Keratinocyte (primary cell): ENCODE measurements at regions not wholly inside any gene's neighbourhood (a gene's known extent, or its start where the extent isn't known, plus 50 kb on each side); places are given as distances from the start of the nearest gene placed in this dataset.

Experiments
- DNase-seq: peaks from one replicate; pipeline ENCODE4 v3.0.0-alpha.2; 2011; ENCODE audit warnings: low read depth, missing footprints, low spot score
- FAIRE-seq: peaks from 2 replicates; lab custom pipeline; 2011; peaks lifted over from hg19 to GRCh38; lab: Jason Lieb, UNC
- H2AFZ ChIP-seq: 2 replicates; pipeline ENCODE4 v1.6.0; 2012; ENCODE audit warnings: low read length, control low read depth, inconsistent platforms; ENCODE audit not compliant: control insufficient read depth
- H3K27ac ChIP-seq: 2 replicates; pipeline ENCODE4 v1.5.1; 2011; ENCODE audit warnings: low read length; ENCODE audit not compliant: control insufficient read depth, insufficient read depth
- H3K27me3 ChIP-seq: 3 replicates; pipeline ENCODE4 v1.6.0; 2011; ENCODE audit warnings: low read length; ENCODE audit not compliant: control insufficient read depth, insufficient read depth; ENCODE audit errors: extremely low read depth
- H3K36me3 ChIP-seq, 2 experiments: 2 replicates in 1 of 2; 3 replicates in 1 of 2; pipeline ENCODE4 v1.5.1; 2011; ENCODE audit warnings: low read length in 2 of 2, mild to moderate bottlenecking in 1 of 2; ENCODE audit not compliant: control insufficient read depth in 2 of 2, insufficient read depth in 2 of 2; ENCODE audit errors: extremely low read depth in 1 of 2
- H3K4me1 ChIP-seq: 3 replicates; pipeline ENCODE4 v1.5.1; 2011; ENCODE audit warnings: low read length; ENCODE audit not compliant: control insufficient read depth, insufficient read depth; ENCODE audit errors: extremely low read depth
- H3K4me2 ChIP-seq: 3 replicates; pipeline ENCODE4 v1.6.0; 2011; ENCODE audit warnings: low read depth, low read length; ENCODE audit not compliant: control insufficient read depth, insufficient read depth; ENCODE audit errors: extremely low read depth
- H3K4me3 ChIP-seq, 3 experiments: fragments of 200-600 bp in 1 of 3; sonication (generic) in 1 of 3; 2 replicates in 2 of 3; 3 replicates in 1 of 3; pipeline ENCODE4 v1.5.1; 2011 to 2016; ENCODE audit warnings: low read length in 3 of 3, mild to moderate bottlenecking in 3 of 3, control low read depth in 2 of 3, inconsistent platforms in 1 of 3, low read depth in 1 of 3, mixed read lengths in 1 of 3, mixed run types in 1 of 3, moderate library complexity in 1 of 3; ENCODE audit not compliant: control insufficient read depth in 2 of 3, insufficient read depth in 2 of 3; ENCODE audit errors: extremely low read depth in 1 of 3
- H3K79me2 ChIP-seq: 2 replicates; pipeline ENCODE4 v1.6.0; 2012; ENCODE audit warnings: low read length; ENCODE audit not compliant: control insufficient read depth, insufficient read depth
- H3K9ac ChIP-seq: 3 replicates; pipeline ENCODE4 v1.6.0; 2011; ENCODE audit warnings: low read length; ENCODE audit not compliant: control insufficient read depth, insufficient read depth; ENCODE audit errors: extremely low read depth
- H3K9me1 ChIP-seq: 3 replicates; pipeline ENCODE4 v1.6.0; 2011; ENCODE audit warnings: low read length; ENCODE audit not compliant: control insufficient read depth, insufficient read depth; ENCODE audit errors: extremely low read depth
- H3K9me3 ChIP-seq: 2 replicates; pipeline ENCODE4 v1.5.1; 2012; ENCODE audit warnings: low read depth, low read length; ENCODE audit not compliant: control insufficient read depth
- H4K20me1 ChIP-seq: 3 replicates; pipeline ENCODE4 v1.6.0; 2011; ENCODE audit warnings: low read length; ENCODE audit not compliant: control insufficient read depth, insufficient read depth; ENCODE audit errors: extremely low read depth
- CTCF ChIP-seq, 3 experiments: IDR thresholded peaks in 1 of 3; conservative IDR thresholded peaks in 1 of 3; optimal IDR thresholded peaks in 1 of 3; 2 replicates in 2 of 3; 3 replicates in 1 of 3; pipeline versions ENCODE3 to v1.5.1; 2011; ENCODE audit warnings: low read length in 3 of 3, mild to moderate bottlenecking in 3 of 3, moderate library complexity in 2 of 3, control low read depth in 1 of 3, inconsistent platforms in 1 of 3; ENCODE audit not compliant: insufficient read depth in 2 of 3; ENCODE audit errors: extremely low read depth in 1 of 3
- EZH2 ChIP-seq: IDR thresholded peaks from one replicate; pipeline ENCODE4 v1.6.1; 2012; ENCODE audit warnings: inconsistent platforms, mild to moderate bottlenecking, low read length, moderate library complexity
- dilution Hi-C: fragments of 300-500 bp; cut with MboI; formaldehyde crosslinking; loops from one replicate; pipeline ENCODE4 v1.7.0; 2020; ENCODE audit warnings: low sequenced_read_pairs; ENCODE audit not compliant: extremely low pct_ligation_motif_present

- H3K27me3 ChIP-seq, result no peaks in the 10 kb centered on the region
- H3K4me2 ChIP-seq, result no peak overlapping the region
- no peak overlapping the region for H3K27ac ChIP-seq
- no peaks in the 10 kb centered on the region for H3K36me3 ChIP-seq
- dilution Hi-C loops, result no loop called here
- H3K4me1 ChIP-seq, result peaks cover 16% of the 10 kb centered on the region
- H3K9me1 ChIP-seq, result no peaks in the 10 kb centered on the region
- no peaks in the 10 kb centered on the region for H4K20me1 ChIP-seq
- no peaks in the 10 kb centered on the region for H3K79me2 ChIP-seq
- DNase-seq (no peak), FAIRE-seq (peak; percentile 17)
- H3K9me3 ChIP-seq, result no peaks in the 10 kb centered on the region
- TF ChIP-seq EZH2 (no peak), CTCF (optimal IDR thresholded peaks at IDR 0.05 in 1 of 3, IDR thresholded peaks at IDR 0.05 in 1 of 3, conservative IDR thresholded peaks at IDR 0.05 in 1 of 3; ENCODE audit: extremely low read depth in 1 of 3, insufficient read depth in 2 of 3, low read length in 3 of 3) (no peak)
- H2AFZ ChIP-seq, result no peak overlapping the region
- H3K4me3 ChIP-seq, result no peak overlapping the region
- no peak overlapping the region for H3K9ac ChIP-seq
Observed at GRCh38 chr20:11395581-11395980, 522.1 kb upstream of the BTBD3 start.

DNA sequence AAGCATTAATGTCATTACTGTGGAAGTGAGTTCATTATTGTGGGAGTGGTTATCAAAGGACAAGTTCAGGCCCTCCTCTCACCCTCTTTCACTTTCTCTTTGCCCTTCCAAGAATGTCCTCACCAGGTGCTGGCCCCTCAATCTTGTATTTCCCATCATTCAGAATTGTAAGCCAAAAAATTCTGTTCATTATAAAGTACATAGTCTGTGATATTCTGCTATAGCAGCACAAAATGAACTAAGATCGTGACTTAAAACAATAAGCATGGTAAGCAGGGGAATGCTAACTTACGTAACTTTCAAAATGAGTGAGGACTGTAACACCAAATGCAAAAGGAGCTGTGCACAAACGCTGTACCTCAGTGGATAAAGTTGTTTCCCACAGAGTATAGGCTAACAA, 515.7 kb upstream of the BTBD3 start:
- dilution Hi-C loops, result no loop called here
- Histone ChIP-seq H3K9me1 (no peaks in the 10 kb centered on the region), H3K27ac (no peak overlapping the region), H4K20me1 (no peaks in the 10 kb centered on the region), H3K9me3 (no peaks in the 10 kb centered on the region), H3K36me3 (no peaks in the 10 kb centered on the region), H3K4me1 (peaks cover 4% of the 10 kb centered on the region), H3K9ac (no peak overlapping the region), H3K4me3 (peak overlapping the region in 1 of 3 experiments; percentile 44), H2AFZ (peak overlapping the region; percentile 4), H3K27me3 (no peaks in the 10 kb centered on the region), H3K79me2 (no peaks in the 10 kb centered on the region), H3K4me2 (peak overlapping the region; percentile 74)
- TF ChIP-seq CTCF (optimal IDR thresholded peaks at IDR 0.05 in 1 of 3, IDR thresholded peaks at IDR 0.05 in 1 of 3, conservative IDR thresholded peaks at IDR 0.05 in 1 of 3; ENCODE audit: extremely low read depth in 1 of 3, insufficient read depth in 2 of 3, low read length in 3 of 3), result no peak
- no peak for TF ChIP-seq EZH2
- FAIRE-seq (no peak), DNase-seq (no peak)
